Esophagus (tissue), 2 donors: ENCODE measurements at regions not wholly inside any gene's neighbourhood (a gene's known extent, or its start where the extent isn't known, plus 50 kb on each side); places are given as distances from the start of the nearest gene placed in this dataset.
"Not testable (repeated sequence)": the region's sequence is repeated elsewhere in the genome, so short reads cannot be mapped to it uniquely, and the experiment has no call there.

Source experiments
- H3K27ac ChIP-seq, 2 donors: one replicate each; pipeline ENCODE4 v1.5.1; 2013; ENCODE audit warnings: low read depth in 2 of 2, mild to moderate bottlenecking in 2 of 2, inconsistent platforms in 1 of 2, low read length in 1 of 2, moderate library complexity in 1 of 2
- H3K27me3 ChIP-seq, 2 donors: one replicate each; pipeline ENCODE4 v1.6.1; 2013; ENCODE audit warnings: low read length in 2 of 2, control low read depth in 1 of 2, mild to moderate bottlenecking in 1 of 2; ENCODE audit not compliant: insufficient read depth in 2 of 2, control insufficient read depth in 1 of 2
- H3K36me3 ChIP-seq, 2 donors: one replicate each; pipeline ENCODE4 v1.6.1; 2013; ENCODE audit warnings: low read length in 1 of 2; ENCODE audit not compliant: control insufficient read depth in 2 of 2, insufficient read depth in 2 of 2
- H3K4me1 ChIP-seq, 2 donors: one replicate each; pipeline ENCODE4 v1.6.1; 2013; ENCODE audit warnings: low read length in 1 of 2; ENCODE audit not compliant: control insufficient read depth in 2 of 2, insufficient read depth in 2 of 2
- H3K4me3 ChIP-seq, 2 donors: one replicate each; pipeline ENCODE4 v1.5.1; 2013; ENCODE audit warnings: low read length in 2 of 2, mild to moderate bottlenecking in 2 of 2, low read depth in 1 of 2, moderate library complexity in 1 of 2
- H3K9me3 ChIP-seq, 2 donors: one replicate each; pipeline ENCODE4 v1.6.1; 2013; ENCODE audit warnings: mild to moderate bottlenecking in 2 of 2, low read depth in 1 of 2, low read length in 1 of 2, moderate library complexity in 1 of 2; ENCODE audit not compliant: control insufficient read depth in 2 of 2, insufficient read depth in 1 of 2
- WGBS, 2 donors: extraction: QIAGEN DNeasy Blood & Tissue Kit; methylation state at CpG; one replicate each; pipeline ENCODE4 v1.1.7; 2013; 5-methylcytosine and 5-hydroxymethylcytosine counted together
- donor health status: healthy with polysubstance abuse.
- donor health status: Bipolar disorder and iron deficiency.

DNA sequence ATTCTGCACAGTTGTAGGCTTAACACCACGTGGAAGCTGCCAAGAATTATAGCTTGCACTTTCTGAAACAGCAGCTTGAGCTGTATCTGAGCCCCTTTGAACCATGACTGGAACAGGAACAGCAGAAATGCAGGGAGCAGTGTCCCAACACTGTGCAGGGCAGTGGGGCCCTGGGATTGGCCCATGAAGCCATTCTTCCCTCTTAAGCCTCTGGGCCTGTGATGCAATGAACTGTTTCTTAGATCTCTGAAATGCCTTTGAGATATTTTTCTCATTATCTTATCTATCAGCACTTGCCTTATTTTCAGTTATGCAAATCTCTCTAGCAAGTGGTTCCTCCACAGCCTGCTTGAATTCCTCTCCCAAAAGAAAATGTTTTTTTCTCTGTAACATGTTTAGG is 87.0 kb upstream of the MTAP start:
- Histone ChIP-seq H3K27me3 (no peaks in the 10 kb centered on the region), H3K9me3 (no peaks in the 10 kb centered on the region), H3K4me3 (no peak overlapping the region), H3K36me3 (no peaks in the 10 kb centered on the region), H3K27ac (no peak overlapping the region), H3K4me1 (no peaks in the 10 kb centered on the region)
- WGBS, 2 donors = 24 to 27% methylated on average over 1 of the region's 1 CpG

DNA sequence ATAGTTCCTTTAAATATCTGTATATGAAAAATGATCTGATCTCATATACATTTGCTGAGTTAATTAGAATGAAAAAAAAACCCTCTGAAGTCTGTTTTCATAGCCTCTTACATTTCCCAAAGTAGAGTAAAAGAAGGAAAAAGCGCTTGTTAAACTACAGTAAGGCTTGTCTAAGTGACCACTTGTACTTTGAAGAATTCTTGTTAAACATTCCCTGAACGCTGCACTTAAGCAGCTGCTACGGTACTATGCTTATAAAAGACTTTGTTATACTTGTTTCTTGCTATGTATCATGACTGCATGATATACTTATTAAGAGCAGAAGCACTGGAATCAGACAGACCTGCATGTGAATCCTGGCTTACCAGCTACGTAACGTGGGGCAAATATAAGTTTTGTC is 81.7 kb upstream of the MTAP start:
- H3K4me3 ChIP-seq = no peak overlapping the region

DNA sequence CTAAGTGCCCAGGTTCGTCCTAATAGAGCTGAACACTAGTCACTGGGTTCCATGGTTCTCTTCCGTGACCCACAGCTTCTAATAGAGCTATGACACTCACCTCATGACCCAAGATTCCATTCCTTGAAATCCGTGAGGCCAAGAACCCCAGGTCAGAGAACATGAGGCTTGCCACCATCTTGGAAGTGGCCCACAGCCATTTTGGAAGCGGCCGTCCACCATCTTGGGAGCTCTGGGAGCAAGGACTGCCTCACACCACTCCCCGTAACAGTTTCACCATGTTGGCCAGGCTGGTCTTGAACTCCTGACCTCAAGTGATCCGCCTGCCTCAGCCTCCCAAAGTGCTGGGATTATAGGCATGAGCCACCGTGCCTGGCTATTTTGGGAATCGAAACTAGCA is 75.0 kb upstream of the MTAP start:
- H3K4me1 ChIP-seq, H3K27ac ChIP-seq, H3K27me3 ChIP-seq, H3K4me3 ChIP-seq, H3K9me3 ChIP-seq, H3K36me3 ChIP-seq: not testable (repeated sequence)
- WGBS, 2 donors = 86 to 89% methylated on average over 9 of the region's 9 CpGs

More for the DNA sequence above, 81.7 kb upstream of the MTAP start:
- Histone ChIP-seq H3K9me3 (no peaks in the 10 kb centered on the region), H3K27ac (no peak overlapping the region), H3K36me3 (no peaks in the 10 kb centered on the region), H3K4me1 (no peaks in the 10 kb centered on the region), H3K27me3 (no peaks in the 10 kb centered on the region)
- WGBS, 2 donors = 80 to 85% methylated on average over 5 of the region's 5 CpGs

DNA sequence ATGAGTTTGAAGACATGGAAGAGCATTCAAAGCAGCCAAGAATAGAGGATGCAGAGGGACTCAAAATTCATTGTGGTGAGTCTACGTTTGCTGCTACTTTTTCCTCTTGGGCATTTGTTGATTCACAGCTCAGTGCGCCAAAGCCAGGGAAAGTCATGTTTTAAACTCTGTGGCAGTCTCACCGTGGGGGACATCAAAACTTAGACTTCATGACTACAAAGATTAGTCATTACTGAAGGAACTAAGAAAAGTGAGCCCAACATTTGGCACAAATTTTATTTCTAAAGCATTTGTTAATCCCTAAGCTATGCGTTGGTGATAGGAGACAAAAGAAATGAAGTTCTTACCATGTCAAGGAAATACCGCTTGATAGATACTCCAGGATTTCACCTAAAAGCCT is 73.7 kb upstream of the MTAP start:
- WGBS, 2 donors = 43 to 55% methylated on average over 5 of the region's 5 CpGs
- H3K4me1 ChIP-seq = no peaks in the 10 kb centered on the region

DNA sequence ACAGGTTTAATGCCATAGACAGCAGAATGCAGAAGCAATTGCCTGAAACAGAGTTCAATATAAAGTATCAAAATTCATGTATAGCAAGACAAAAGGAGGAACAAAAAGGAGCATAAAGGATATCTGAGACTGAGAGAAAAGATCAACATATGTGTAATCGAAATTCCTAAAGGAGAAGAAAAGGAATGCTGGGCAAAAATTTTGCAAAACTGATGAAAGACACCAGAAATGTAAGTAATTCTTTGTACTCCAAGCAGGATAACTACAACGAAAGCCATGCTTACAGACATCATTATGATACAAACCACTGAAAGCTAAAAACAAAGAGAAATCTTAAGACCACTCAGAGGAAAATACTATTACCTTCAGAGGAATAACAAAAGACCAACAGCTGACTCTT is 72.8 kb upstream of the MTAP start:
- Histone ChIP-seq H3K36me3 (no peaks in the 10 kb centered on the region), H3K27ac (no peak overlapping the region), H3K4me1 (no peaks in the 10 kb centered on the region), H3K27me3 (no peaks in the 10 kb centered on the region), H3K9me3 (no peaks in the 10 kb centered on the region), H3K4me3 (no peak overlapping the region)
- 74 to 77% methylated on average over 2 of the region's 2 CpGs for WGBS, 2 donors

More for the DNA sequence above, 73.7 kb upstream of the MTAP start:
- Histone ChIP-seq H3K36me3 (no peaks in the 10 kb centered on the region), H3K27ac (no peak overlapping the region), H3K4me3 (no peak overlapping the region), H3K27me3 (no peaks in the 10 kb centered on the region), H3K9me3 (no peaks in the 10 kb centered on the region)

DNA sequence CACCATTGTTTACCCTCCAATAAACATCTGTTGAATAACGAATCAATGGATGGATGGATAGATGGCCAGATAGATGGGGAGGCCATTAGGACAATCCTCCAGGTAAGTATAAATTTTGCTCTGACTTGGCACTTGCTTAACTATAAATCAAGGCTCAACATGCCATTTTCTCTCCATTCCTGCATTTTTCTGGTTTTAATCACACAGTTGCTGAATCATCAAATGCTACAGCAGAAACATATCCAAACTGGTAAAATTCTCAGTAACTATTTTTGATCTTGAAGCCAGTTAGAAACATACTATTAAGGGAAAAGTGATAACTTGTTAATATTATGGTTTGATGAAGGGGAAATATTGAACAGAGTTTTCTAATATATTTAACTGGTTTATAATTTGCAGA is 71.5 kb upstream of the MTAP start:
- Histone ChIP-seq H3K4me1 (no peaks in the 10 kb centered on the region), H3K36me3 (no peaks in the 10 kb centered on the region), H3K9me3 (no peaks in the 10 kb centered on the region), H3K27me3 (no peaks in the 10 kb centered on the region), H3K27ac (no peak overlapping the region), H3K4me3 (no peak overlapping the region)
- 50 to 57% methylated on average over 1 of the region's 1 CpG for WGBS, 2 donors

DNA sequence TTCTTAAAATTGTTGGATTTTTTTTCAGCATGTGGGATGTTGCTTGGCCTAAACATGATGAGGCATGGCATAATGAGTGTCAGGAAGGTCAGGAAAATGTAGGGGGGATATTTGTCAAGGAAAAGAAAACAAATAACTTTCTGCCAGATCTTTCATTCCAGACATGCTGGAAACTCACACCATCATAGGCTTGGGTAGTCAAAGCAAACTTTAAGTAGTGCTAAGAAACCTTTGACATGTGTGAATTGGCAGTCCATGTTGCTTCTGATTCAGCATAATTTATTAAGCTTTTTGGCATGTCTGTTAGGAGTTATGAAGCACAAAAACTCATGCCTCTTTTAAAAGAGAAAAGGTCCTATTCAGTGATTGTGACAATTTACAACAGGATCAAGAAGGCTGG is 61.3 kb upstream of the MTAP start:
- Histone ChIP-seq H3K27ac (no peak overlapping the region), H3K27me3 (no peaks in the 10 kb centered on the region), H3K4me3 (no peak overlapping the region), H3K9me3 (no peaks in the 10 kb centered on the region), H3K4me1 (peaks cover 0 to 2% of the 10 kb centered on the region in 2 donors), H3K36me3 (no peaks in the 10 kb centered on the region)

DNA sequence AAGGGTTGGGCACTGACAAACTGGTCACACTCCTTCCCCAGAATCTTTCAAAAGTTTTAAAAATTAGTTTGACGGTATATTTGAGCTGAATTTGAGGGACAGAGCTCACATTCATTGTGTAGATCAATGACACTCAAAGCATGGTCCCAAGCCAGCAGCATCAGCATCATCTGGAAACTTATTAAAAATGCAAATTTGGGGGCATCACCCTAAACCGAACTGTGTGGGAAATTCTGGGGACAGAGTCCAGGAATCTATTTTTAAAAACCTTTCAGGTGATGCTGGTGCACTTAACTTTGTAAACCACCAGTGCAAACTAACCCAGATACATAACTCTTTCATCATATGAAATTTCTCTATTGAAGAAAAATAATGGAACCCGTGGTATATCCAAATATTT is 58.1 kb upstream of the MTAP start:
- Histone ChIP-seq H3K27ac (no peak overlapping the region), H3K36me3 (no peaks in the 10 kb centered on the region), H3K27me3 (no peaks in the 10 kb centered on the region), H3K9me3 (no peaks in the 10 kb centered on the region), H3K4me3 (no peak overlapping the region), H3K4me1 (peaks cover 0 to 2% of the 10 kb centered on the region in 2 donors)
- WGBS, 2 donors = 48 to 53% methylated on average over 3 of the region's 3 CpGs

DNA sequence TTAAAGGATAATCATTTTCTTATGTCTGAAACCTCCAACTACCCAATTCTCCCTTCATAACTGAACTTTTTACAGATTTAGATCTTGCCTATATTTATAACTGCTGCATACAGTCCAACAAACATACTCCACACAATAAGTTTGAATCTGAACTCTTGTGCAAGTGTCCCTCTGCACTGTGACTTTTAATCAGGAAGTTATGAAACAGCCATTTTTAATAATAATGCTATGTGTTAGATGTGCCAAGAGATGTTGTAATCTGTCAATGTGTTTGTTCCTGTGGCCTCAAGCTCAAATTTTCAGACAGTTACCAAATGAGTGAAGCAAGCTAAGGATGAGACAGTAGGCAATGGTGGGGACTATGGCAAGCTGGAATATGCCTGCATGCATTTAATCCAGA is 57.6 kb upstream of the MTAP start:
- H3K4me3 ChIP-seq = no peak overlapping the region
- no peak overlapping the region for H3K27ac ChIP-seq
- H3K4me1 ChIP-seq = peaks cover 0 to 2% of the 10 kb centered on the region in 2 donors
- H3K36me3 ChIP-seq = no peaks in the 10 kb centered on the region
- H3K27me3 ChIP-seq = no peaks in the 10 kb centered on the region
- H3K9me3 ChIP-seq = no peaks in the 10 kb centered on the region

DNA sequence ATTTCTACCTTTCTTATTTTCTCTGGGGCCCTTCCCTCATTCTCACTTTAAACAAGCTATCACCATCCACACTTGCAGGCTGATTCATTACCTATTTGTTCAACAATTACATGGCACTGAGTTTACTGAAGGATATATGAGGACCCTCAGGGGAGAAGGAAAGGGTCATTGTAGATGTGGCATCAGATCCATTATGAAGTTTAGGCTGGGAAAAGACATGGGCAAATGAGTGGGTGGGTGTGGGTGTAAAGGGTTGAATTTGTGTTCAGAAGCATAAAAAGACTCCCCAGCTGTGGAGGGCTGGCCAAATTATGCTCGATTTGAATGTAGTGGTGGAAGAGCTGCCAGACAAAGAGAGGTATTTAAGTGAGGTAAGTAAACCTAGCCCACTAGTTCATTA is 55.9 kb upstream of the MTAP start:
- WGBS, 2 donors = 43 to 50% methylated on average over 1 of the region's 1 CpG
- no peak overlapping the region for H3K27ac ChIP-seq
- no peak overlapping the region for H3K4me3 ChIP-seq
- H3K4me1 ChIP-seq = peaks cover 0 to 2% of the 10 kb centered on the region in 2 donors
- H3K36me3 ChIP-seq = no peaks in the 10 kb centered on the region
- H3K27me3 ChIP-seq = no peaks in the 10 kb centered on the region
- H3K9me3 ChIP-seq = no peaks in the 10 kb centered on the region
